GM12864 (cell line): ENCODE measurements at regions not wholly inside any gene's neighbourhood (a gene's known extent, or its start where the extent isn't known, plus 50 kb on each side); places are given as distances from the start of the nearest gene placed in this dataset.

Experiments
- DNase-seq: peaks from one replicate; pipeline ENCODE4 v3.0.0-alpha.2; 2011; ENCODE audit warnings: low read depth
- H3K4me3 ChIP-seq: 2 replicates; pipeline ENCODE4 v1.5.1; 2011; ENCODE audit warnings: mild to moderate bottlenecking, low read depth, low read length, control low read depth
- TF ChIP-seq, protein P1 (sequence below): IDR thresholded peaks from 2 replicates; pipeline ENCODE4 v1.5.1; 2011; ENCODE audit warnings: low read depth, mild to moderate bottlenecking, moderate library complexity, low read length, control low read depth, inconsistent platforms; ENCODE audit errors: missing control alignments

DNA sequence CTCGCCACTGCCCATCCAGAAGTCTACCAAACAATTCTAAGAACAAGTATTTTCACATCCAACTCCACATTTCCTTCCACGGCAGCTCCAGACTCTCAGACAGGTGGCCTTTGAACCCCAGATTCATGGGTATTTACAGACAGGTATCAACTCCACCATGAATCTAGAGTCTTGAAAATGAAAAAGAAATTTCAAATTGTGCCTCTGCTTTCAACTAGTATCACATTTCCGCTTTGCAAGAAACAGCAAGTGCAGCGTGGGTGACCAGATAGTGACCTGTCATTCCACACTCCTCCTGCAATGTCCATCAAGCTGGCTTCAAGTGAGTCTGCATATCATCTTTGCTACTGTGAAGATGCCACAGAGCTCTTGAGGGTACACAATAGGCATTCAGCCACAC lies 232.4 kb upstream of the RPL38 start:
- no peak overlapping the region for H3K4me3 ChIP-seq
- no peak for DNase-seq
- TF ChIP-seq, protein P1, sequence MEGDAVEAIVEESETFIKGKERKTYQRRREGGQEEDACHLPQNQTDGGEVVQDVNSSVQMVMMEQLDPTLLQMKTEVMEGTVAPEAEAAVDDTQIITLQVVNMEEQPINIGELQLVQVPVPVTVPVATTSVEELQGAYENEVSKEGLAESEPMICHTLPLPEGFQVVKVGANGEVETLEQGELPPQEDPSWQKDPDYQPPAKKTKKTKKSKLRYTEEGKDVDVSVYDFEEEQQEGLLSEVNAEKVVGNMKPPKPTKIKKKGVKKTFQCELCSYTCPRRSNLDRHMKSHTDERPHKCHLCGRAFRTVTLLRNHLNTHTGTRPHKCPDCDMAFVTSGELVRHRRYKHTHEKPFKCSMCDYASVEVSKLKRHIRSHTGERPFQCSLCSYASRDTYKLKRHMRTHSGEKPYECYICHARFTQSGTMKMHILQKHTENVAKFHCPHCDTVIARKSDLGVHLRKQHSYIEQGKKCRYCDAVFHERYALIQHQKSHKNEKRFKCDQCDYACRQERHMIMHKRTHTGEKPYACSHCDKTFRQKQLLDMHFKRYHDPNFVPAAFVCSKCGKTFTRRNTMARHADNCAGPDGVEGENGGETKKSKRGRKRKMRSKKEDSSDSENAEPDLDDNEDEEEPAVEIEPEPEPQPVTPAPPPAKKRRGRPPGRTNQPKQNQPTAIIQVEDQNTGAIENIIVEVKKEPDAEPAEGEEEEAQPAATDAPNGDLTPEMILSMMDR = no peak

DNA sequence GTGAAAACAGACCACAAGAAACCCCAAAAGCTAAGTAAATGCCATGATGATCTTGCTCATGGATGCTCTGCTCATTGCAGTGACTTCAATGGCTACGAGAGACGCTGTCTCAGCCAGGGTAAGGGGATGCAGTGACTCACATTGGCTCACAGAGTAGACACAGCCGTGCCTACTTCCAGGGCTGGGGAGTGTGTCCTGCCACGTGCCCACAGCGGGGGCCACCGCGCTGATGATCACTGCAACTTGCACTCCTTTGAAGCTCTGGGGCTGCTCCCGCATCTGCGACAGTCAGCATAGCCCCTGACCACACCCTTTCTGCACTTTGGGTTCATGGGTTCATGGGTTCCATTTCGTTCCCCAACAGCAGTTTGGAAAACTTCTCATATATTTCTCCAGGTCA lies 231.4 kb upstream of the RPL38 start:
- H3K4me3 ChIP-seq = no peak overlapping the region

DNA sequence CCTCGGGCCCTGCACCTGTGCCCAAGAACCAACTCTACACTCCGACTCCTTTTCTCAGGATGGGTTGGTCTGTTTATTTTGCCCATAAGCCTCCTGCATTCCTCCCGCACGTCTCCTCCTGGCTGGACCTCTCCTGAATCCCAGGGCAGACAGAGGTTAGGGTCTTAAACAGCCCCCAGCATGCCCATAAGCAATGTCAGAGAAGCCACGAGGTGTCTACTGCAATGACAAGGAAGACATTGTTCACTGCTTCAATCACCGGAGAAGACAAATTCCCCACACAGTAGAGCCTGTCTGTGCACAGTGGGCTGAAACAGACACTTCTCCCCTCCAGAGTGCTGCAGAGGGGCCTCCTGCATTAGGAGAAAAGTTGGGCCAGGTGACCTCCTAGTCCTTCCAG lies 230.6 kb upstream of the RPL38 start:
- TF ChIP-seq, protein P1 = no peak
- DNase-seq = no peak
- no peak overlapping the region for H3K4me3 ChIP-seq

More for the DNA sequence above, 231.4 kb upstream of the RPL38 start:
- DNase-seq = no peak
- TF ChIP-seq, protein P1 = no peak

DNA sequence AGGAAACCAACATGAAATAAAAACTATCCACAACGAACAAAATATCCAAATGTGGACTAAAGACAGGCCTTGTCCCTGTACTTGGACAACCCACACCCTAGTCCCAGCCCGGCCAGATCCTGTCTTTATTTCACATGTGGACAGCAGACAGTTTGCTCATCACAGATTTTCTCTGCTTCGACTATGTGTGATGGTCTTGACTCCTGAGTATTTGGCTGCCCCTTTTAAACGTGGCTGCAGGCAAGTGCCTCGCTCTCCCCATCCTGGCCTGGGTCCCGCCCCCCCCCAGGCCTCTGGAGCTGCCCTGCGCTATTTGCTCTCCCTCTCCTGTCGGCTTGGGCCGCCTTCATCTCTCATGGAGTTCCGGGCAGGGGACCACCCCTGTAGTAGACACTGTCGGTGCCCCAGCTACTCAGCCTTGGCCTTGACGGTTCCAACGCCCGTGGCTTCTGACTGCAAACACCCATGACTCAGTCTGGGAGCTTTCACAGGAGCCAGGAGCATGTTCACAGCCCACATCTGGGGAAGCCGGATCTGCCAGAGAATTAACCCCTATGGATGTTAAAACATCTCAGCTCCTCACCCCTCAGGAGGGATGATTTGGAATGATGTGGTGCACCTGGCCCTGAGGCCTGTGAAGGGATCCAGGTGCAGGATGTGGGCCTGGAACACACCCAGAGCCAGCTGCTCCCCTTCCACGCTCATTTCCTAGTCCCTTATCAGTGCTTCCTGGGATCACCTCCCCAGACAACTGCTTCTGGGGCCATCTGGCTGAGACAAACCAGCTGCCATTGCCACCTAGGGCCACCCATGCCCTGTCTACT lies 229.7 kb upstream of the RPL38 start:
- no peak for DNase-seq
- no peak overlapping the region for H3K4me3 ChIP-seq
- TF ChIP-seq, protein P1 = no peak

DNA sequence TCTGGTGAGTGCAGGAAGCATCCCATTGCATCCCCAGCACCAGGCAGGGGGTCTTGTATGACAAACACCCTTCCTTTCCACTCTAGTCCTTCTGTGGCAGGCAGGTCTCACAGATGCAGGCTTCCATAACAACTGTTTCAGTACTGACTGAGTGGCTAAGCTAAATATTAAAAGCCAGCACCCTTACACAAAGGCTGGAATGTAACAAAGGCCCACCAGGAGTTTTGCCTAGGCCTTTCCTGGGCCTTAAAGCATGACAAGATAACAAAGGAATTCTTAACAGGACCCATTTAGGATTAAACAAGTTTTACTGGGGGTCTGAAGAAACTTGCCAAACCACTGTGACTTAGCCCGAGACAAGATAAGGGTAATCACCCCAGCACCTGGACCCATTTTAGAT lies 228.9 kb upstream of the RPL38 start:
- TF ChIP-seq, protein P1 = no peak
- no peak for DNase-seq
- H3K4me3 ChIP-seq = no peak overlapping the region

DNA sequence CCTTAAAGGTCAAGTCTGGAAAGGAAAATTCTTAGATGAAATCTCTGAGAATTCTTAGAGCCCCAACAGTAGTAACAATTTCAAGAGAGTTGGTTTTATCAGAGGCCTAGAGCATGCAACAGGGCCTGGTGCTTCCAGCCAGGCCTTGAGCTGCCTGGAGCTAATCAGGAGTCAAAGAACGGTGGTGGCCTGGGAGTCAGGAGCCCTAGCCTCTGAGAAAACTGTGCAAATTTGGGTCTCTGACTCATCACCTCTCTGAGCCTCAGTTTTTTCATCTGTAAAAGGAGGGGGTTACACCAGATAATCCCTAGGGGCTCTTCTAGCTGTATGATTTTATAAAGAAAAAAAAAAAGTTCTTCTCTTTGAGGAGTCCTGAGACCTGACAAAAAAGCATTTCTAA lies 227.3 kb upstream of the RPL38 start:
- no peak for DNase-seq
- no peak overlapping the region for H3K4me3 ChIP-seq
- TF ChIP-seq, protein P1 = no peak
